HCT116 (cell line): ENCODE measurements at regions not wholly inside any gene's neighbourhood (a gene's known extent, or its start where the extent isn't known, plus 50 kb on each side); places are given as distances from the start of the nearest gene placed in this dataset.

Experiments
- POLR2A ChIP-seq: IDR thresholded peaks from 2 replicates; pipeline ENCODE4 v1.7.0; 2011; ENCODE audit warnings: borderline replicate concordance; ENCODE audit not compliant: insufficient read depth, insufficient read length; ENCODE audit errors: extremely low read depth
- RAD21 ChIP-seq: IDR thresholded peaks from 2 replicates; pipeline ENCODE4 v1.6.1; 2012; ENCODE audit warnings: low read depth, mild to moderate bottlenecking
- TF ChIP-seq, protein P1 (sequence below), 3 experiments: fragments of 200-600 bp in 1 of 3; sonication (generic) in 1 of 3; IDR thresholded peaks in 2 of 3; conservative IDR thresholded peaks in 1 of 3; 2 replicates each; pipeline ENCODE4 v1.5.1; 2012 to 2017; ENCODE audit warnings: low read depth in 2 of 3, low read length in 2 of 3, antibody characterized with exemption in 1 of 3, borderline replicate concordance in 1 of 3, control low read depth in 1 of 3, mild to moderate bottlenecking in 1 of 3, mixed read lengths in 1 of 3, mixed run types in 1 of 3, moderate library complexity in 1 of 3; ENCODE audit not compliant: insufficient read depth in 1 of 3
- TF ChIP-seq, protein P2 (sequence below): IDR thresholded peaks from 2 replicates; pipeline ENCODE4 v1.6.1; 2012

DNA sequence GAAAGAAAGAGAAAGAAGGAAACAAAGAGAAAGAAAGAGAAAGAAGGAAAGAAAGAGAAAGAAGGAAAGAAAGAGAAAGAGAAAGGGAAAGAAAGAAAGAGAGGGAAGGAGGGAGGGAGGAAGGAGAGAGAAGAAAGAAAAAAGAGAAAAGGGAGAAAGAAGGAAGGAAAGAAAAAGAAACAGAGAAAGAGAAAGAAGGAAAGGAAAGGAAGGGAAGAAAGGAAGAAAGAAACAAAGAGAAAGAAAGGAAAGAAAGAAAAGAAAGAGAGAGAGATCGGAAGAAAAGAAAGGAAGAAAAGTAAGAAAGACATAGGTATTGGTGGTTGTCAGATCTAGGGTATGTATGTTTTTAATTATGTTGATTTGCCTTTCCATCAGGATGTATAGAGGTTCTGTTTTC is 342.3 kb downstream of the FOXG1 start:
- TF ChIP-seq, protein P1, sequence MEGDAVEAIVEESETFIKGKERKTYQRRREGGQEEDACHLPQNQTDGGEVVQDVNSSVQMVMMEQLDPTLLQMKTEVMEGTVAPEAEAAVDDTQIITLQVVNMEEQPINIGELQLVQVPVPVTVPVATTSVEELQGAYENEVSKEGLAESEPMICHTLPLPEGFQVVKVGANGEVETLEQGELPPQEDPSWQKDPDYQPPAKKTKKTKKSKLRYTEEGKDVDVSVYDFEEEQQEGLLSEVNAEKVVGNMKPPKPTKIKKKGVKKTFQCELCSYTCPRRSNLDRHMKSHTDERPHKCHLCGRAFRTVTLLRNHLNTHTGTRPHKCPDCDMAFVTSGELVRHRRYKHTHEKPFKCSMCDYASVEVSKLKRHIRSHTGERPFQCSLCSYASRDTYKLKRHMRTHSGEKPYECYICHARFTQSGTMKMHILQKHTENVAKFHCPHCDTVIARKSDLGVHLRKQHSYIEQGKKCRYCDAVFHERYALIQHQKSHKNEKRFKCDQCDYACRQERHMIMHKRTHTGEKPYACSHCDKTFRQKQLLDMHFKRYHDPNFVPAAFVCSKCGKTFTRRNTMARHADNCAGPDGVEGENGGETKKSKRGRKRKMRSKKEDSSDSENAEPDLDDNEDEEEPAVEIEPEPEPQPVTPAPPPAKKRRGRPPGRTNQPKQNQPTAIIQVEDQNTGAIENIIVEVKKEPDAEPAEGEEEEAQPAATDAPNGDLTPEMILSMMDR (IDR thresholded peaks at IDR 0.05 in 2 of 3, conservative IDR thresholded peaks at IDR 0.05 in 1 of 3; ENCODE audit: borderline replicate concordance in 1 of 3, insufficient read depth in 1 of 3, low read depth in 2 of 3, low read length in 2 of 3) = no peak
- TF ChIP-seq, protein P2, sequence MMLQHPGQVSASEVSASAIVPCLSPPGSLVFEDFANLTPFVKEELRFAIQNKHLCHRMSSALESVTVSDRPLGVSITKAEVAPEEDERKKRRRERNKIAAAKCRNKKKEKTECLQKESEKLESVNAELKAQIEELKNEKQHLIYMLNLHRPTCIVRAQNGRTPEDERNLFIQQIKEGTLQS = no peak
- TF ChIP-seq POLR2A (no peak), RAD21 (no peak)
